NOMO-1 treated with dmso at 0.1 percent for 144 hours (cell line): ENCODE measurements at regions not wholly inside any gene's neighbourhood (a gene's known extent, or its start where the extent isn't known, plus 50 kb on each side); places are given as distances from the start of the nearest gene placed in this dataset.
A peak's percentile ranks its signal among the peaks of the same experiment; 100 is the strongest.
"Not testable (repeated sequence)": the region's sequence is repeated elsewhere in the genome, so short reads cannot be mapped to it uniquely, and the experiment has no call there.

ENCODE experiments used
- DNase-seq: peaks from one replicate; lab custom pipeline; 2025; ENCODE audit not compliant: unreplicated experiment; lab: John Stamatoyannopoulos, UW

DNA sequence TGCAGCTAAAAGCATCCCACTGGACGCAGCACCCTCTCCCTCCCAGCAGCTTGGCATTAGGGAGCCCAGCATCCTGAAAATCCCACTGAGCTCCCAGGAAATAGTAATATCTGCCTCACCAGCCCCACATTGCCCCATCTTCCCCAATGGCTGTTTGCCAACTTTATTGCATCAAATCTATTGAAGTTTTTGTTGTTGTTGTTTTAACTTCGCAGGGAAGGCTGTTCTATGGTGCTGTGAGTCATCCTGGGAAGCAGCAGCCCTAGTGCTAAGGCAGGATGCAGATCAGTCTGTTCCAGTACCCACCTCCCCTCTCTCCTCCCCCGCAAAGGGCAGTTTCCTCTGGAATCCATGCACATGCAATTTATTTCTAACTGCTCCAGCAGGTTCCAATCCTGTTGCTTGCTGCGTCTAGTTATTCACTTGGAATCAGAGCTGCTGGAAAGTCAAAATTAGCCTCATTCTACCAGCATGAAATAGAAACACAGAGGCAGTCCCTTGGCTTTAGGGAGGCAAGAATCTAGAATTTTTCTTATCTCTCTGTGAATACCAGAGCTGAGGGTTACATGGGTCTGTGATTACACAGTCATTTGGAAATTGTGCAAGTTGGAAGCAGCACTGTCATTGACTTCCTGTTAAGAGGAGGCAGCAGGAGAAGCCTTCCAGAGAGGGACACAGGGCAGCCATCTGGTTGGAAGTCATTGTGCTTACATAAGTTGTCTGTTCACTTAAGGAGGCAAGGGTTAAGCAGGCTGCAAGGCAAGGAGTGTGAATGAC lies 115.9 kb upstream of the CACUL1 start:
- DNase-seq: peak; percentile 34

DNA sequence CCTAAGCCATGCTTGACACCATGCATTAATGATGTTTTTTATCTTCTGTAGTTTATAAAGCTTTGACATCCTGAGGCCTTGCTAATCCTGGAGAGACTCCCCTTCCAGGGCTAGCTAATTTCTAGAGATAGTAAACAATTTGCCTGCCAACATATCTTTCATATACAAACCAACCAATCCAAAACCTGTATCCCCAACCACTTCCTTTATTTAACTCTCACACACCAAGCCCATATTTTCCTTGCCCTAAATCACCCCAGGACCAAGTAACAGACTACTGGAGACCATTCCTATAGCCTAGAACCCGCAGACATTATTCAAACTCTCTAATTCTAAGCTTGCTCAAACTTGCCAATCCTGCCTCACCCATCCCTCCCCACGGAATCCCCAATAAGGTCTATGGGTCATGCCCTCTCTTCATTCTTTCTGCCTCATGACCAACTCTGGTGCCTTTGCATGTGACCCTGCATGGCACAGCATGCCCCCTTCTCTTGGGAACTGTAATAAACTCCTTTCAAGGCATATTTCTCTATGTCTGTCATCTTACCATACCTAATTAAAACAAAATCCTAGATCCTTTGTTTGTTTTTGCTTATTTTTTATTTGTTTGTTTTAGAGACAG lies 116.6 kb upstream of the CACUL1 start:
- no peak for DNase-seq

DNA sequence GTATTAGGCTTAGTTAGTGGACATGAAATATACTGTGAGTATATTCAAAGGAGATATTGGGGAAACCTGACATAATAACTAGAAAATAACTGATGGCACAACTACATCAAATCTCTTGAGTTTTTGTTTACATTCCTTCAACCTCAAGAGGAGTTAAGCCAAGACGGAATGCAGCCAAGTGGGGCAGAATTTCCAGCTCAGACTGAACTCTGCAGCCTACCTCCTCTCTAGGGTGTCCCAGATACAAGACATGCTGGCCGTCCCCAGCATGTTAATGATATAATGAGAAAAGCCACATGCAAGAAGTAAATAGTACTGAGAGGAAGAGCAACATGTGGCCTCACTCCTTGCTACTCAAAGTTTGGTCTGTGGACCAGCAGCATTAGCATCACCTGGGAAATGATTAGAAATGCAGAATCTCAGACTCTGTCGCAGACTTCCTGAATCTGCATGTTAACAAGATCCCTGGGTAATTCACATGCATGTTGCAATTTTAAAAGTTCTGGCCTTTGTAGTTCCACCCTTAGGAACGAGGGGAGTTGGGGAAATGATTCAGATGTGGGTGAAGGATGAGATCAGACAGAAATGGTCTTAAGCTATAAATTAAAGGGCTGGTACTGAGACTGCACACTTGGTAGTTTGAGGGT lies 118.4 kb upstream of the CACUL1 start:
- no peak for DNase-seq

DNA sequence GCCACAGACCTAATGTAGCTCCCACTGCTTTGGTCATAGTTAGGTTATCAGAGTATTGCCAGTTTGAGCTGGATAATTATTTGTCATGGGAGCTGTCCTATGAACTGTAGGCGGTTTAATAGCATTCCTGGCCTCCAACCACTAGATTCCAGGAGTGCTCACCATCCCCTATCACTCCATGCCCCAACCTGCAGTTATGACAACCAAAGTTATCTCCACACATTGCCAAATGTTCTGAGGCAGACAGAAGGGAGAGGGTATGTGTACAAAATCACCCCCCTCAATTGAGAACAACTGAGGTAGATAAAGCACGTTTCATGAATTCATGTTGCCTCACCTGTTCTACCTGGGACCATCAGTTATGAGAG lies 119.0 kb upstream of the CACUL1 start:
- DNase-seq: no peak

DNA sequence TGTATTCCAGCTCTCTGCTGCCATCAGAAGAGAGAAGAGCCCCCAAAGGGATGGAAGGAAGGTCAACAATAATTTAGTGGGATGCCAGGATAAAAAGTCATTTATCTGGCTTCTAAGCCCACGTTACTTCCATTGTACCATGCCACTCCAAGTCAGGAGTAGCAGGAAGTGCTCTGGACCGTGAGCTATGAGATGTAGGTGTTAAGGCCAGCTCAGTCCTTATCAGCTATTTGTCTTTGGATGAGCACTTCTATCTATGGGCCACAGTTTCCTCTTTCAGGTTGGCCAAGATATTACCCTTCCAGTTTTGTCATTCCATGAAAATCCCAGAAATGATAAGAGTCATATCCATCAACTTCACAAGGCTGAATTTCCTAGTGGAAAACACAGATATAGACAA lies 119.4 kb upstream of the CACUL1 start:
- no peak for DNase-seq

DNA sequence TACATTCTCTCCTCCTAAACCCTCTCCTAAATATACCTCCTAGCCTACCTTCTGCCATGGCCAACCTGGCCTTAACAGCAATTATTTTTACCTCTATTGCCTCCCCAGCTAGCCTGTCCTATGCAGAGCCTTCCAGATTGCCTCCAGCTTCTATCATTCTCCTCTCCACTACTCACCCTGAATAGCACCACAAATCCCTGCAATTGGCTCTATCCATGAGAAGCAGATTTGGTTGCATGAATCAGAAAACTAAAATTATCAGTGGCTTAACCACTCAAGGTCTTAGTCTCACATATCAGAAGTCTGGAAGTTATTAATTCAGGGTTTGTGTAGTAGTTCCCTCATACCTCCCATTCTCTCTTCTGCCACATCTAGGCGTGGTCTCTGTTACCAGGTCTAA lies 120.3 kb upstream of the CACUL1 start:
- no peak for DNase-seq

DNA sequence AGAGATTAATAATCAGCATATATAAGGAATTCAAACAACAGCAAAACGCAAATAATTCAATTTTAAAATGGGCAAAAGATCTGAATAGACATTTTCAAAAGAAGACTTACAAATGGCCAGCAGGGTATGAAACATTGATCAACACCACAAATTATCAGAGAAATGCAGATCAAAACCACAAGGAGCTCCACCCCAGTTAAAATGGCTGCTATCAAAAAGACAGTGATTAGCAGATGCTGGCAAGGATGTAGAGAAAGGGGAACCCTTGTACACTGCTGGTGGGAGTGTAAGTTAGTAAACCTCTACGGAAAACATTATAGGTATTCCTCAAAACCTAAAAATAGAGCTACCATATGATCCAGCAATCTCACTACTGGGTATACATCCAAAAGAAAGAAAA lies 128.0 kb upstream of the CACUL1 start:
- DNase-seq: no peak

DNA sequence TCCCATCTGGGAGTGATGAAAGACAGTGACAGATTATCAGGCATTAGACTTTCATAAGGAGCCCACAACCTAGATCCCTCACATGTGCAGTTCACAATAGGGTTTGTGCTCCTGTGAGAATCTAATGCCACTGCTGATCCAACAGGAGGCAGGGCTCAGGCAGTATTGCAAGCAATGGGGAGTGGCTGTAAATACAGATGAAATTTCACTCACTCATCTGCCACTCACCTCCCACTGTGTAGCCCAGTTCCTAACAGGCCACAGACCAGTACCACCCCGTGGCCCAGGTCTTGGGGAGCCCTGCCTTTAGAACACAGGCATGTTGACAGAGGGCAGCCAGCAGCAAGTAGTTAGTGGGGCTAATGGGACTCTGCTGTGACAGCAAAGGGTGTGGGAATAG lies 137.3 kb upstream of the NANOS1 start:
- no peak for DNase-seq

DNA sequence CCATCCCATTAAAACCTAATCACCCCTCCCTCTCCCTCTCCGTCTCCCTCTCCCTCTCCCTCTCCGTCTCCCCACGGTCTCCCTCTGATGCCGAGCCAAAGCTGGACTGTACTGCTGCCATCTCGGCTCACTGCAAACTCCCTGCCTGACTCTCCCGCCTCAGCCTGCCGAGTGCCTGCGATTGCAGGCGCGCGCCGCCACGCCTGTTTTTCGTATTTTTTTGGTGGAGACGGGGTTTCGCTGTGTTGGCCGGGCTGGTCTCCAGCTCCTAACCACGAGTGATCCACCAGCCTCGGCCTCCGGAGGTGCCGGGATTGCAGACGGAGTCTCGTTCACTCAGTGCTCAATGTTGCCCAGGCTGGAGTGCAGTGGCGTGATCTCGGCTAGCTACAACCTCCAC lies 134.6 kb upstream of the NANOS1 start:
- DNase-seq: not testable (repeated sequence)

DNA sequence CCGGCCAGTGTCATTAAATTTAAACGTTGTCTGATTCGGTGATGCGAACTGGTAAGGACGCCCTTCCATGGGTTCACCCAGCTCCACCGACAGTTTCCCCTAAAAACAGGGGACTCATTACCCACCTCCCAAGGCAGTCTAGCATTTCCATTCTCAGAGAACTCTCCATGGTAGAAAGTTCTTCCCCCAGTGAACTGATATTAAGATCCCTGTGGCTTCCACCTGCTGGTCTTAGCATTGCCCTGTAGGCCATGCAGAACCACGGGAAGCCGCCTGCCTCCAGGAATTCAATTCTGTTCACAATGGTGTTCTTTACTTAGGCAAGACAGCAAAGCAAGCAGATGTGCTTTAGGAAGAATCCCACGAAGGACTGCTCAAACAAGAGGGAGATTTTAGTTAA lies 128.9 kb upstream of the NANOS1 start:
- DNase-seq: no peak

DNA sequence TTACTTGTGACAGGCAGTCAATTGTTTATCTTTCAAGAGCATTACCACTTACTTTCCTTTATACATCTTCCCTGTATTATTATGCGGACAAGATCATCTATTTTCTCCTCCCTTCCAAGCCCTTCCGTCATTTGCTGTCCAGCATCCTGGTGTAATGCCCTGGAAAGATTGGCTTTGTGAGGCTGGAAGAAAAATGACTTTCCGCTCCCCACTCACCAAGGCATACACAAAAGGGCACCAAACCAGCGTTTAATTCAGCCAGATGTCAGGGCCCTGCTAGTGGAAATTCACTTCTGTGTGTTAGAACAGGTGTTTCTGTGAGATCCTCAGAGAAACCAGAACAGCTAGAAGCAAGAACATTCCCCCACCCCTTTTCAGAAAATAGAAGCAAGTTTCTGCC lies 128.1 kb upstream of the NANOS1 start:
- DNase-seq: no peak

DNA sequence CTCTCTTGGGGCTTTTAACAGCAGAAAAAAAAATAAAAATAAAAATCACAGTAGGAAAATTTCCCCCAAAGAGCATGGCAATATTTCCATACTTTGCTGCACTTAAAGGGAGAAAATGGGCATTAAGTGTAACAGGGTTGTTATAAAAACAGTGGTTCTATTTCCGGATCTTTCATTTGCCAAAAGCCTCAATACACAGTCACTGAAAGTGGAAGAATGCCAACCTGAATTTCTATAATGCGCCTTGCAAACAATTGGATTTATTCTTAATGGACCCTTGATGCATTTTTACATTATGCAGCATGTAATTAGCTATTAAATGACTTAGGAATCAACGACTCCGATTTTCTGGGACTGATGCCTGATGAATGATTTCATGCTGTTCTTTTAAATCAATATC lies 127.6 kb upstream of the NANOS1 start:
- DNase-seq: no peak

DNA sequence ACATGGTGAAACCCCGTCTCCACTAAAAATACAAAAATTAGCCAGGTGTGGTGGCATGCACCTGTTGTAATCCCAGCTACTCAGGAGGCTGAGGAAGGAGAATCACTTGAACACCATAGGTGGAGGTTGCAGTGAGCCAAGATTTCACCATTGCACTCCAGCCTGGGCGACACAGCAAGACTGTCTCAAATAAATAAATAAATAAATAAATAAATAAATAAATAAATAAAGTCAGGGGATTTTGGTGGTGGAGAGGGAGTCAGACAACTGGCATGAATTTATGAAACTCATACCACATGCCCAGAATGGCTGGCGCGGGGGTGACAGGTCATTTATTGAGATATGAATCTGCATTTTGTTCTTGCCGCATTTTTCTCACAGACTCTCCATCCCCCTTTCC lies 126.9 kb upstream of the NANOS1 start:
- DNase-seq: not testable (repeated sequence)

DNA sequence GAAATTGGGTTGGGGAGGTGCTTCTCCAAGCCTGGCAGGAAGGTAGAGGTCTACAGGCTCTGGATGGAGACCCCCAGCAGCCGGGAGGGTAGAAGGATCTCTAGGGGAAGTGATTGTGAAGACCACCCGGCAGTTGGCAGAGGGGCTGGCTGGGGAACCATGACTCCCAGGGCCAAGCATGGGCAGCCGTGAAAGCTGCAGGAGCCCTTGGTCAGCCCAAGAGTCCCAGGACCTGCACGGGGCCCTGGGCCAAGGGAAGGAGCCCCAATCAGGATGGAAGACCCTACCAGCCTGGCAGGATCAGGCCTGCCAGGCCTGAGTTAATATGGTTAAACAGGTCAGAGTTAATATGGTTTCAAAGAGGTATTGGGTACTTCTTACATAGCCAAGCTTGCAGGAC lies 126.3 kb upstream of the NANOS1 start:
- no peak for DNase-seq

DNA sequence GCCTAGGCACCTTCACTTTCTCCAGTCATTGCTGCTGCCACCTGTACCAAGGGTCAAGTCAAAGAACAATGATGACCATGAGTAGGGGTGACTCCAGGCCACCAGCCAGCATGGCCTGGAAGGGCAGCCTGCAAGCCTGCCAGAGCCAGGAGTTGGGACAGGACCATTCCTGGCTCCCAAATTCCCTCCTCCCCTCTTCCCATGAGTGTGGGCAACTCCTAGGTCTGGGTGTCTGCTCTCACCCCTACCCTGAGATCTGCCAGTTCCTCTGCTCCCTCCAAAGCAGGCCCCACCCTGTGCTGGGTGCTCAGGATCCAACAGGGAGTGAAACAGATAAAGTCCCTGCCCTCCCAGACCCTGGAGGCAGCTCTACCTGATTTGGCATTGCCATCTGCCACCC lies 125.8 kb upstream of the NANOS1 start:
- DNase-seq: no peak

DNA sequence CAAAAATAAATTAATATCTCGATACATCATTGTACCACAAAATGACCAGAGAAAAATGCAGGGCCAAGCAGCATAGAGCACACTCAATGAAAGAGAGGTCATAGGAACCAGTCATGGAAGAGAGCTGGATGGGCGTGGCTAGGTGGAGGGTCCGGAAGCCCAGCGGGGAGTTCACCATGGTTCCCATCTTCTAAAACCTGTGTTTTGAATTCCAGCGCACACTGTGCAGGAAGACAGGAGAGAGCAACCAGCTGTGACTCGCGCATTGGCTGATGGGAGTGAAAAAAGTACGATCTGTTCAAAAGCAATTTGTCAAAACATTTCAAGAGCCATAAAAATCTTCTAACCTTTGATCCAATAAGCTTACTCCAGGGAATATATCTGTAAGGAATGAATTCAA lies 125.2 kb upstream of the NANOS1 start:
- no peak for DNase-seq

DNA sequence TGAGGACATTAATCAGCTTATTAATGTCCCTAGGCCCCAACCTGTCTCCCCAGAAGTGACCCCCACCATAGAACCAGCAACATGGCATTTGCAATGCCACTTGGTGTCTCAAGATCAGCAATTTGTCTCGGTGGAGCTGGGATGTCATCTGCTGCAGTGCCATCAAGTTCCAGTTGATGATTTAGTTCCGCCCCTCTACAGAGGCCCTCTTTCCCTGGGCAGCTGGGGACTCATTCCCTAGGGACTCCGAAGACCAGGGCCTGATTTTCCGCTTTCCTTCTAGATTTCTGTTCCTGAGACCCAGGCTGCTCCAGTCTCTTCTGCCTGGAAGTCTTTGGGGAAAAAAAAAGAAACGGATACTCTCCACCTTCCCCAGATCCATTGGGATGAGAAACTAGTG lies 122.5 kb upstream of the NANOS1 start:
- DNase-seq: no peak

DNA sequence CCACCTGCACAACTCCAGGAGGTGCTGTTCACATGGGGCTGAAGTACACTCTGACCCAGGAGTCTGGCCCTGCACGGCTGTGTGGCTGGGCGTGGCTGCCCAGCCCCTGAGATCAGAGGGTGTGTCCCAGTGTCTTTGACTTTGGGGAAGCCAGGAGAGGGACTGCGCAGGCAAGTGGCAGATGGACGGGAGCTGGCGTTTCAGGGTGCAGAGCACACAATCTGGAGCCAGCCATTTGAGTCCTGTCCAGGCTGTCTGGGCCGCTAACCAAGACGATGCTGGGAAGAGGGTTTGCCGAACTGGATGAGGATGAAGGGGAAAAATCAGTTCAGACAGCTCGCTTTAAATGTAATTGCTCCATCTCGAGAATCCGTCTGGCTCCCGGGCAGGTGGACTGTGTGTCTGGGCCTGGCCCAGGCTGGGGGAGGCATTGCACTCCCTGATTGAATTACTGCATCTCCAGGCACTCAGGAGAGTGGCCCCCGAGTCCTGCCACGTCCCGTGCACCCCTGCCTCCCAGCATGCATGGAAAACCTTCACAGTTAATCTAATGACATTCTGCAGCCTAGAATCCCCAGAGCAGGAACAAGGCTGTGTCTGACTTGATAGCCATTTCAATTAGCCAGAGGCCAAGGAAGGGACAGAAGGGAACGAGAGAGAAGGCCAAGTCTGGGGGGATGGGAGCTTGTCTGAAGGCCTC lies 120.8 kb upstream of the NANOS1 start:
- no peak for DNase-seq

DNA sequence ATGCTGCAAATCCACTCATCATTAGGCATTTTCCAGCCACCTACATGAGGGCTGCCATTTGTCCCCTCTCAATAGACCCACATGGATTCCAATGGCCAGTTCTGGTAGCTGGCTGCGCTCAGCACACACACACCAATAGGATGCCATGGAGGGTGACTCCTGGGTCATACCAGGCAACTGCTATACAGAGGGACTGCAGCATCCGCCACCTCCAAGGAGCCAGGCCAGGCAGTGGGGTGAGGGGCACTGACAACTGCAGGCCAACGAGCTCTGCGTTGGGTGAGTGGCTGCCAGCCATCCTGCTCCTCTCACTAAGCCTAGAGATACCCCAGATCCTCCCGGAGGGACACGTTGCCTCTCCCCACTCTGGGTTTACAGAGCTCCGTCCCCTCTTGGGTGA lies 118.8 kb upstream of the NANOS1 start:
- no peak for DNase-seq

DNA sequence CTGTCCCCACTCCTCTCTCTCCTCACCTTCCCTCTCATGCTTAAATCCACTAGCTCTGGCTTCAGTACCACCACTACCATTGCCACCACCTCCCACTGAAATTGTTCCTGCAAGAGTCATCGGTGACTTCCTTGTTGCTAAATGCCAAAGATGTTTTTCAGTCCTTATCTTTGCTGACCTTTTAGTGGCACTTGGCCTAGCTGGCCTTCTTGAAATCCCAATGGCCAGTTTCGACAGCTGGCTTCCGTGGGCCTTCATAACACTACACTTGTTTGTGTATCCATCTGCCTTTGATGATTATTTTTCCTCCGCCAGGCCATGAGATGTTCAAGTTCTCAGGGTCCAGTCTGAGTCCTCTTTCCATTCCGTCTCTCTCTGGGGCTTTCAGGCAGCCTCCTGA lies 118.2 kb upstream of the NANOS1 start:
- DNase-seq: no peak

DNA sequence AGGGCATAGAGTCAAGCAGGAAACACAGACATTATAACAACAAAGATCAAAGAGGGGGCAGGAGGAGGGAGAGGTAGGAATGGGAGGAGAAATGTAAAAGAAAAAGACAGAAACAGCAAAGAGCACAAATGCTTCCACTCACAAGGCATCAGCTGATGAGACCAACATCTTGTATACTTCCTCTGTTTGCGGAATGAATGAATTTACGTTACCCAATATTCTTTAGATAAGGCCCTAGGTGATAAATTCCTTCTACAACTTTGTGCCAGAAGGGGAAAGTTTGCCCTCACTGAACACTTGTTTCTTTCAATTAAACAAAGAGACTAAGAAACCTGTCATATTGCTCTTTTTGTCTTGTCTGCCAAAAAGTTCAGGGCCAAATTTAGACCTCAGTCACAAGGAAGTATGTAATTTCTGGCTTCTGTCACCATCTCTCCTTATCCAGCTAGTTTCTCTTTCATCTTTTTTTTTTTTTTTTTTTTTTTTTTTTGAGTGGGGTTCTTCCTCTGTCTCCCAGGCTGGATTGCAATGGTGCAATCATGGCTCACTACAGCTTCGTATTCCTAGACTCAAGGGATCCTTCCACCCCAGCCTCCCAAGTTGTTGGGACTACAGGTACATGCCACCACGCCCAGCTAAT lies 116.4 kb upstream of the NANOS1 start:
- no peak for DNase-seq
